ENCODE measurements at regions not wholly inside any gene's neighbourhood (a gene's known extent, or its start where the extent isn't known, plus 50 kb on each side); places are given as distances from the start of the nearest gene placed in this dataset.

DNA sequence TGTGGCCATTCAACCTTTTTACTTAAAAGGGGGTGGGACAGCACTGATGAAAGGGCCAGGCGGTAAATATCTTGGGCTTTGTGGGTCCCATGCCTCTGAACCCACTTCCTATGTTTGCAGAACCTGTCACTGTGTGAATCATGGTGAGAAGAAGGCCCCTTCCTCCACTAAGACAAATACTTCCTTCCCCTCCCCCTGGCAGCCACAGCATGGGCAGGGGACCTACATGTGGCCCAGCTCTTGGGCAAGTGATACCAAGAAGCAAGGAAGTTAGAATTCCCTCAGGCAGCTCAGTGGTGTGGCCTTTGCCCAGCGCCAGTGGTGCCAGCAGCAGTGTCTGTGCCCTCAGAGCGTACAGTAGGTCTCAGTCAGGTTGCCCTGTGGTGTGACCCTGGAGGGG, 168.6 kb downstream of the TRIM33 start:
- Histone ChIP-seq H3K9me3 (no peaks in the 10 kb centered on the region), H3K4me3 (no peak overlapping the region), H3K36me3 (no peaks in the 10 kb centered on the region), H3K27ac (no peak overlapping the region), H3K4me1 (peaks cover 0 to 13% (median 10%) of the 10 kb centered on the region in 4 donors), H3K27me3 (no peaks in the 10 kb centered on the region)
- WGBS, 2 donors: 57 to 84% methylated on average over 3 of the region's 3 CpGs
- TF ChIP-seq, protein P1, sequence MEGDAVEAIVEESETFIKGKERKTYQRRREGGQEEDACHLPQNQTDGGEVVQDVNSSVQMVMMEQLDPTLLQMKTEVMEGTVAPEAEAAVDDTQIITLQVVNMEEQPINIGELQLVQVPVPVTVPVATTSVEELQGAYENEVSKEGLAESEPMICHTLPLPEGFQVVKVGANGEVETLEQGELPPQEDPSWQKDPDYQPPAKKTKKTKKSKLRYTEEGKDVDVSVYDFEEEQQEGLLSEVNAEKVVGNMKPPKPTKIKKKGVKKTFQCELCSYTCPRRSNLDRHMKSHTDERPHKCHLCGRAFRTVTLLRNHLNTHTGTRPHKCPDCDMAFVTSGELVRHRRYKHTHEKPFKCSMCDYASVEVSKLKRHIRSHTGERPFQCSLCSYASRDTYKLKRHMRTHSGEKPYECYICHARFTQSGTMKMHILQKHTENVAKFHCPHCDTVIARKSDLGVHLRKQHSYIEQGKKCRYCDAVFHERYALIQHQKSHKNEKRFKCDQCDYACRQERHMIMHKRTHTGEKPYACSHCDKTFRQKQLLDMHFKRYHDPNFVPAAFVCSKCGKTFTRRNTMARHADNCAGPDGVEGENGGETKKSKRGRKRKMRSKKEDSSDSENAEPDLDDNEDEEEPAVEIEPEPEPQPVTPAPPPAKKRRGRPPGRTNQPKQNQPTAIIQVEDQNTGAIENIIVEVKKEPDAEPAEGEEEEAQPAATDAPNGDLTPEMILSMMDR (IDR thresholded peaks at IDR 0.05): no peak
- no peak for TF ChIP-seq POLR2AphosphoS5 (IDR thresholded peaks at IDR 0.05)
- TF ChIP-seq POLR2A (IDR thresholded peaks at IDR 0.05): no peak
- no peak for TF ChIP-seq EP300 (IDR thresholded peaks at IDR 0.05)
- intact Hi-C loops (cut with DNase I): no loop called here
- DNase-seq: no peak

DNA sequence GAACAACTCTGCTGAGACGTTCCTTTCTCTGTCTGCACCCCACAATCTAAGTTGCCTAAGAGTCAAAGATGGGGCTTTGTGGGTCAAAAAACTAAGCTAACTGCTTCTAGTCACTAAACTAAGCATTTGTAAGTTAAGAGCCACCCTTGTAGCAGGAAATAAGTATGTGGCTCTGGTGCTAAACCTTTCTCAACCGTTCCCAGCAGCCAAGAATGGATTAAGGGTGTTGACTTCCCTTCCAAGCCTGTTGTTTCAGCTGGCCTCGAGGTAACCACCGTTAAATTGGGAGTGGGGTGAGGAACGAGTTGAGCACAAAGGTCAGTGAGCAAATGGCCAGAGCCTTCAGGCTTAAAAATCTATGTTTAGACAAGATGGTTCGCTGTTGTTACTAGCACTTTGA, 169.1 kb downstream of the TRIM33 start:
- Histone ChIP-seq H3K27me3 (no peaks in the 10 kb centered on the region), H3K9me3 (no peaks in the 10 kb centered on the region), H3K4me1 (peaks cover 0 to 12% (median 9%) of the 10 kb centered on the region in 4 donors), H3K4me3 (no peak overlapping the region), H3K36me3 (no peaks in the 10 kb centered on the region), H3K27ac (no peak overlapping the region)
- intact Hi-C loops (cut with DNase I): no loop called here
- WGBS, 2 donors: 12 to 16% methylated on average over 6 of the region's 6 CpGs
- TF ChIP-seq POLR2A (IDR thresholded peaks at IDR 0.05) (no peak), EP300 (IDR thresholded peaks at IDR 0.05) (no peak), POLR2AphosphoS5 (IDR thresholded peaks at IDR 0.05) (no peak)
- TF ChIP-seq, protein P1 (IDR thresholded peaks at IDR 0.05): no peak
- no peak for DNase-seq

DNA sequence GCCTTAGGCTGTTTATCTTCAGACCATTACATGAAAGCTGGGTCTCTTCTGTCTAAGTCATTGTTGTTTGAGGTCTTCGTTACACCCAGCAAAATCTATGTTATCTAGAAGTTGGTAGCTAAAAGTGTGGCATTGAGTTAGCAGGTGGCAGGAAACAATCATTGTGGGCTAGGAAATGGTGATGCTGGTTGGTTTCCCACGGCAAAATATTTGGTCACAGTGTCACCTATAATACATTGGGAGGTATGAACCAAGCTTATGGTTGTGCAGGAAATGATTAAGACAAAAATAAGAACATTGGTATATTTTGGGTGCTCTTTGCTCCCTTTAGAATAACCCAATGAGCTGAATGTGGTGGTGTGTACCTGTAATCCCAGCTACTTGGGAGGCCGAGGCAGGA, 169.7 kb downstream of the TRIM33 start:
- intact Hi-C loops (cut with DNase I): no loop called here
- 52 to 82% methylated on average over 3 of the region's 3 CpGs for WGBS, 2 donors
- no peak for DNase-seq

DNA sequence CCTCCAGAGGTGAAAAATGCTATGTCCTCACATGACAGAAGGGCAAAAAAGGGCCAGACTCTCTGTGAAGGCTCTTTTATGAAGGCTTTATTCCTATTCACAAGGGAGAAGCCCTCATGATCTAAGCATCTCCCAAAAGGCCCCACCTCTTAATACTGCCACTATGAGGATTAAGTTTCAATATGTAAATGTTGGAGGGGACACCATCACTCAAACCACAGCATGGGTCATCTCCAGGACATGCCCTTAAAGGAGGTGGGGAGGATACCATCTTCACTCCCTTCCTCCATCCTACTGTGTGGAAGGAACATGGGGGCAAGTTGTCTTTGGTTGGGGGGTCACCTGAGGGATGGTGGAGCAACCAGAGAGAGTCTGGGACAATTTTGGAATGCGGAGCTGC, 170.1 kb downstream of the TRIM33 start:
- no peak overlapping the region for H3K27ac ChIP-seq
- 70 to 95% methylated on average over 1 of the region's 1 CpG for WGBS, 2 donors
- H3K4me3 ChIP-seq: no peak overlapping the region
- H3K9me3 ChIP-seq: no peaks in the 10 kb centered on the region
- no peak for DNase-seq
- no peaks in the 10 kb centered on the region for H3K27me3 ChIP-seq
- TF ChIP-seq, protein P1 (IDR thresholded peaks at IDR 0.05): no peak
- TF ChIP-seq POLR2AphosphoS5 (IDR thresholded peaks at IDR 0.05): no peak
- TF ChIP-seq POLR2A (IDR thresholded peaks at IDR 0.05): no peak
- no peak for TF ChIP-seq EP300 (IDR thresholded peaks at IDR 0.05)
- no peaks in the 10 kb centered on the region for H3K36me3 ChIP-seq
- H3K4me1 ChIP-seq: peaks cover 0 to 5% (median 4%) of the 10 kb centered on the region in 4 donors
- intact Hi-C loops (cut with DNase I): no loop called here

More for the DNA sequence above, 169.7 kb downstream of the TRIM33 start:
- H3K4me1 ChIP-seq: peaks cover 0 to 8% (median 7%) of the 10 kb centered on the region in 4 donors
- no peaks in the 10 kb centered on the region for H3K27me3 ChIP-seq
- H3K9me3 ChIP-seq: no peaks in the 10 kb centered on the region
- no peaks in the 10 kb centered on the region for H3K36me3 ChIP-seq
- H3K27ac ChIP-seq: no peak overlapping the region
- no peak overlapping the region for H3K4me3 ChIP-seq
- TF ChIP-seq, protein P1 (IDR thresholded peaks at IDR 0.05): no peak
- TF ChIP-seq EP300 (IDR thresholded peaks at IDR 0.05) (no peak), POLR2A (IDR thresholded peaks at IDR 0.05) (no peak), POLR2AphosphoS5 (IDR thresholded peaks at IDR 0.05) (no peak)

DNA sequence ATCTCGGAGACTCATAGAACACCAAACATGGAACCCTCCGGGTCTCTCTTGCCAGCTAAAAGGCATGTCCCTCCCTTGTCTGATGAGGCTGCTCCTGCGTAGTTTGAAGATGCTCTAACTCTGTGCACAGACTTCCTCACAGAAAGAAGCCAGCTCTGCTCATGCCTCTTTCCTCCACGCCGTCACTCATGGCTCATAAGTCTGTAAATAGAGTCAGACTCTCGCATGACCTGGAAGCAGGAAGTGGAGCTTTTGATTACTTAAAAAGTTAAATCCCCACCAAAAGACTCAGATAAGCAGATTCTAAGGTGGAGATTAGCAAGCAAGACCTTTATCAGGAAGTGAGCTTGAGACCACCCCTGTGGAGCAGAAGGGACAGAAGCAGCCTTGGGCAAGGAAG, 171.6 kb downstream of the TRIM33 start:
- 73 to 88% methylated on average over 6 of the region's 6 CpGs for WGBS, 2 donors

More for the DNA sequence above, 171.6 kb downstream of the TRIM33 start:
- Histone ChIP-seq H3K4me3 (no peak overlapping the region), H3K4me1 (no peaks in the 10 kb centered on the region), H3K27ac (no peak overlapping the region), H3K27me3 (no peaks in the 10 kb centered on the region), H3K9me3 (no peaks in the 10 kb centered on the region), H3K36me3 (no peaks in the 10 kb centered on the region)
- no peak for DNase-seq
- intact Hi-C loops (cut with DNase I): no loop called here
- TF ChIP-seq POLR2A (IDR thresholded peaks at IDR 0.05) (no peak), POLR2AphosphoS5 (IDR thresholded peaks at IDR 0.05) (no peak), EP300 (IDR thresholded peaks at IDR 0.05) (no peak)
- TF ChIP-seq, protein P1 (IDR thresholded peaks at IDR 0.05): no peak

Data from sigmoid colon (tissue), 6 donors.